ENCODE measurements at regions not wholly inside any gene's neighbourhood (a gene's known extent, or its start where the extent isn't known, plus 50 kb on each side); places are given as distances from the start of the nearest gene placed in this dataset.

GRCh38 chr14:62216121-62216520 is 453.9 kb downstream of the SNAPC1 start:
- TF ChIP-seq CTCF (IDR thresholded peaks at IDR 0.05) = no peak
- no peak for TF ChIP-seq ZFX (IDR thresholded peaks at IDR 0.05; ENCODE audit: borderline replicate concordance)
- no peak overlapping the region for H3K27ac ChIP-seq

- H3K27ac ChIP-seq = no peak overlapping the region
- TF ChIP-seq CTCF (IDR thresholded peaks at IDR 0.05) (no peak), ZFX (IDR thresholded peaks at IDR 0.05; ENCODE audit: borderline replicate concordance) (no peak)
Observed at GRCh38 chr14:62234849-62235248, 472.6 kb downstream of the SNAPC1 start.

- H3K27ac ChIP-seq = no peak overlapping the region
- TF ChIP-seq CTCF (IDR thresholded peaks at IDR 0.05) (no peak), ZFX (IDR thresholded peaks at IDR 0.05; ENCODE audit: borderline replicate concordance) (no peak)
Observed at GRCh38 chr14:62244221-62244620, 482.0 kb downstream of the SNAPC1 start.

- H3K27ac ChIP-seq = no peak overlapping the region
- TF ChIP-seq CTCF (IDR thresholded peaks at IDR 0.05) (no peak), ZFX (IDR thresholded peaks at IDR 0.05; ENCODE audit: borderline replicate concordance) (no peak)
Observed at GRCh38 chr14:62247266-62247665, 485.0 kb downstream of the SNAPC1 start.

GRCh38 chr14:62251237-62251636 is 489.0 kb downstream of the SNAPC1 start:
- no peak overlapping the region for H3K27ac ChIP-seq
- TF ChIP-seq ZFX (IDR thresholded peaks at IDR 0.05; ENCODE audit: borderline replicate concordance) (no peak), CTCF (IDR thresholded peaks at IDR 0.05) (no peak)

- no peak overlapping the region for H3K27ac ChIP-seq
Observed at GRCh38 chr14:62253171-62253570, 491.0 kb downstream of the SNAPC1 start.

GRCh38 chr14:62253911-62254310 is 491.7 kb downstream of the SNAPC1 start:
- TF ChIP-seq CTCF (IDR thresholded peaks at IDR 0.05) (no peak), ZFX (IDR thresholded peaks at IDR 0.05; ENCODE audit: borderline replicate concordance) (no peak)

More at GRCh38 chr14:62253171-62253570, 491.0 kb downstream of the SNAPC1 start:
- TF ChIP-seq CTCF (IDR thresholded peaks at IDR 0.05) = no peak
- TF ChIP-seq ZFX (IDR thresholded peaks at IDR 0.05; ENCODE audit: borderline replicate concordance) = no peak

More at GRCh38 chr14:62253911-62254310, 491.7 kb downstream of the SNAPC1 start:
- H3K27ac ChIP-seq = no peak overlapping the region

Measured in 22Rv1 (cell line).